Neural progenitor cell (in vitro differentiated cells): ENCODE measurements at regions not wholly inside any gene's neighbourhood (a gene's known extent, or its start where the extent isn't known, plus 50 kb on each side); places are given as distances from the start of the nearest gene placed in this dataset.

Experiments
- DNase-seq: peaks from one replicate; pipeline ENCODE4 v3.0.0-alpha.2; 2016; ENCODE audit warnings: low spot score
- H2AFZ ChIP-seq: fragments of 200-600 bp; sonication (generic); replicated peaks from 2 replicates; pipeline ENCODE4 v1.6.1; 2016; ENCODE audit warnings: antibody characterized with exemption
- H3F3A ChIP-seq: fragments of 200-600 bp; sonication (generic); 2 replicates; pipeline ENCODE4 v1.6.1; 2016; ENCODE audit warnings: antibody characterized with exemption, low read depth
- H3K27ac ChIP-seq: fragments of 200-600 bp; sonication (generic); 2 replicates; pipeline ENCODE4 v1.5.1; 2016; ENCODE audit warnings: mild to moderate bottlenecking
- H3K27me3 ChIP-seq: fragments of 200-600 bp; sonication (generic); 2 replicates; pipeline ENCODE4 v1.6.1; 2016; ENCODE audit warnings: mild to moderate bottlenecking, moderate library complexity
- H3K36me3 ChIP-seq: fragments of 200-600 bp; sonication (generic); 2 replicates; pipeline ENCODE4 v1.5.1; 2016
- H3K4me1 ChIP-seq: fragments of 200-600 bp; sonication (generic); 2 replicates; pipeline ENCODE4 v1.6.1; 2016; ENCODE audit warnings: mixed run types
- H3K4me2 ChIP-seq: fragments of 200-600 bp; sonication (generic); 2 replicates; pipeline ENCODE4 v1.6.1; 2016
- H3K4me3 ChIP-seq: fragments of 200-600 bp; sonication (generic); 2 replicates; pipeline ENCODE4 v1.5.1; 2016
- H3K79me2 ChIP-seq: fragments of 200-600 bp; sonication (generic); 2 replicates; pipeline ENCODE4 v1.6.1; 2016; ENCODE audit warnings: low read depth
- H3K9ac ChIP-seq: fragments of 200-600 bp; sonication (generic); 2 replicates; pipeline ENCODE4 v1.6.1; 2016
- H3K9me3 ChIP-seq: fragments of 200-600 bp; sonication (generic); 2 replicates; pipeline ENCODE4 v1.5.1; 2016; ENCODE audit warnings: low read depth
- H4K20me1 ChIP-seq: fragments of 200-600 bp; sonication (generic); 2 replicates; pipeline ENCODE4 v1.6.1; 2016; ENCODE audit warnings: low read depth
- H3K27ac Mint-ChIP-seq: 3 replicates; pipeline ENCODE4 v1.8.0; 2021; ENCODE audit warnings: mixed read lengths
- H3K27me3 Mint-ChIP-seq: 2 replicates; pipeline ENCODE4 v1.8.0; 2022; ENCODE audit warnings: low read depth, mild to moderate bottlenecking, inconsistent platforms, moderate library complexity, mixed read lengths; ENCODE audit not compliant: insufficient read depth
- H3K36me3 Mint-ChIP-seq: 3 replicates; pipeline ENCODE4 v1.8.0; 2021; ENCODE audit warnings: mixed read lengths
- H3K4me1 Mint-ChIP-seq: 3 replicates; pipeline ENCODE4 v1.8.0; 2021; ENCODE audit warnings: mixed read lengths
- H3K4me3 Mint-ChIP-seq: 3 replicates; pipeline ENCODE4 v1.8.0; 2021; ENCODE audit warnings: mild to moderate bottlenecking, moderate library complexity, mixed read lengths
- H3K9me3 Mint-ChIP-seq: 3 replicates; pipeline ENCODE4 v1.8.0; 2020; ENCODE audit warnings: mixed read lengths
- CTCF ChIP-seq: fragments of 200-600 bp; sonication (generic); IDR thresholded peaks from 2 replicates; pipeline ENCODE4 v1.5.1; 2017; ENCODE audit warnings: antibody characterized with exemption, mild to moderate bottlenecking
- EZH2 ChIP-seq: fragments of 200-600 bp; sonication (generic); IDR thresholded peaks from 2 replicates; pipeline ENCODE4 v1.6.1; 2017; ENCODE audit warnings: antibody characterized with exemption, mild to moderate bottlenecking, moderate library complexity
- EZH2phosphoT487 ChIP-seq: fragments of 200-600 bp; sonication (generic); IDR thresholded peaks from 2 replicates; pipeline ENCODE4 v1.6.1; 2017; ENCODE audit warnings: antibody characterized with exemption

DNA sequence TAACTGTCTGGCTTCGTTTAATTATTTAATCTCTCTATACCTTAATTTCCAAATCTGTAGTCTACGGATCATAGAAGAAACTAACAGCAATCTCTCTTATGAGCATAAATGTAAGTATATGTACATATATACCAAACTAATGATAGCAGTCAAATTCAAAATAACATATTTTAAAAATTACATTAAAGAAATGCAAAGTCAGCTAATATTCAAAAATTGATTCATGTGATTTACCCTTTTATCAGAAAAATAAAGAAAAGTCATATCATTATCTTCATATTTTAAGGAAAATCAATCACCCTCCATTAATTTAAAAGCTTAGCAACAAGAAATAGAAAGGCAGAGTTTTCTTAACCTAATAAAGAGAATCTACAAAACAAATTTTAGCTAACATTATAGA is 575.9 kb downstream of the IRS1 start:
- no peak overlapping the region for H3K9ac ChIP-seq
- H3K27me3 Mint-ChIP-seq, result no peaks in the 10 kb centered on the region
- no peak overlapping the region for H3K27ac ChIP-seq
- no peaks in the 10 kb centered on the region for H4K20me1 ChIP-seq
- no peak for DNase-seq
- no peak overlapping the region for H3K4me3 Mint-ChIP-seq
- H3K27ac Mint-ChIP-seq, result no peak overlapping the region
- no peaks in the 10 kb centered on the region for H3K79me2 ChIP-seq
- TF ChIP-seq CTCF (no peak), EZH2 (no peak), EZH2phosphoT487 (no peak)
- no peaks in the 10 kb centered on the region for H3K4me1 ChIP-seq
- H3K27me3 ChIP-seq, result no peaks in the 10 kb centered on the region
- no peaks in the 10 kb centered on the region for H3K36me3 Mint-ChIP-seq
- H3K4me1 Mint-ChIP-seq, result no peaks in the 10 kb centered on the region
- no peak overlapping the region for H2AFZ ChIP-seq
- no peaks in the 10 kb centered on the region for H3K9me3 Mint-ChIP-seq
- no peaks in the 10 kb centered on the region for H3K9me3 ChIP-seq
- no peaks in the 10 kb centered on the region for H3F3A ChIP-seq
- no peaks in the 10 kb centered on the region for H3K36me3 ChIP-seq
- H3K4me2 ChIP-seq, result no peak overlapping the region
- H3K4me3 ChIP-seq, result no peak overlapping the region

DNA sequence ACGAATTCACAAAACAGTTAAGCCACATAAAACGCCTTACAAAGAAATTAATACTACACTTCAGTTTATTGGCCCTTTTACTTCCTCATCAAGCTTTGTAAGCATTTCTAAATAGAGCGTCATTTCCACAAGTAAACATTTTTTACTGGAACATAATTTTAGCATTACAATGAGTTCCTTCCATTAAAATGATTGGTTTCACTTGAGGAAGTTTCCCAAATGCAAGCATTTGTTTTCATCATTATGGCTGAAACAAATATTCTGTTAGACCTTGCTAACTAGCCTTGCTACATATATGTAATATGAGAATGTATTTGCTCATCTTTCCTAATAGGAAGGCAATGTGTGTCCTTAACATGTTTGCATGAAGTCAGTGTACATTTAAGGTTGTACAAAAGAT is 579.1 kb downstream of the IRS1 start:
- Histone ChIP-seq H2AFZ (no peak overlapping the region), H4K20me1 (no peaks in the 10 kb centered on the region), H3K4me2 (no peak overlapping the region), H3K9ac (no peak overlapping the region), H3K79me2 (no peaks in the 10 kb centered on the region), H3K4me1 (no peaks in the 10 kb centered on the region), H3K9me3 (no peaks in the 10 kb centered on the region), H3K27me3 (no peaks in the 10 kb centered on the region), H3K36me3 (no peaks in the 10 kb centered on the region), H3K27ac (no peak overlapping the region), H3K4me3 (no peak overlapping the region), H3F3A (no peaks in the 10 kb centered on the region)
- no peak overlapping the region for H3K4me3 Mint-ChIP-seq
- H3K27me3 Mint-ChIP-seq, result no peaks in the 10 kb centered on the region
- H3K9me3 Mint-ChIP-seq, result peaks cover 2% of the 10 kb centered on the region
- no peak for TF ChIP-seq EZH2phosphoT487
- TF ChIP-seq CTCF, result no peak
- no peaks in the 10 kb centered on the region for H3K36me3 Mint-ChIP-seq
- H3K4me1 Mint-ChIP-seq, result peaks cover 3% of the 10 kb centered on the region
- no peak for DNase-seq
- H3K27ac Mint-ChIP-seq, result no peak overlapping the region

DNA sequence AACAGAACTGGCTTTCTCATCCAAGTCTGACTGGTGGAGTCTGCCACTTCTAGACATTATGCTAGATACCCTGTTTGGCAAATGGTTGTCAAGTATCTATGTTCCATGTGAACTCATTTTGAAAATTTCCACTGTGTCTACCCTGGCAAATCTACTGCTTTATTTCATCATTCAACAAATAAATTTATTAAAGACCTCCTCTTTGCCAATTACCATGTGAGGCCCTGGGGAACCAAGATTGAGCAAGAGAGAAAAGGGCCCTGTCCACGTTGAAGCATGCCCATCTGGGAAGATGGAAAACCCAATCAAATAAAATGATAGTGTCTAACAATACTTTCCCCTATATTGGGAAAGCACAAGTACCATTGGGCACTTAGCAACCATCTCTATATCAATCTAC is 582.4 kb downstream of the IRS1 start:
- Histone ChIP-seq H2AFZ (no peak overlapping the region), H3K9ac (no peak overlapping the region), H3K36me3 (no peaks in the 10 kb centered on the region), H4K20me1 (no peaks in the 10 kb centered on the region), H3K4me3 (no peak overlapping the region), H3F3A (no peaks in the 10 kb centered on the region), H3K9me3 (no peaks in the 10 kb centered on the region), H3K27me3 (no peaks in the 10 kb centered on the region), H3K4me2 (no peak overlapping the region), H3K27ac (no peak overlapping the region), H3K4me1 (no peaks in the 10 kb centered on the region), H3K79me2 (no peaks in the 10 kb centered on the region)
- H3K4me1 Mint-ChIP-seq, result peaks cover 13% of the 10 kb centered on the region
- TF ChIP-seq EZH2phosphoT487 (no peak), CTCF (no peak), EZH2 (no peak)
- H3K36me3 Mint-ChIP-seq, result no peaks in the 10 kb centered on the region
- no peak for DNase-seq
- peaks cover 2% of the 10 kb centered on the region for H3K9me3 Mint-ChIP-seq
- no peak overlapping the region for H3K27ac Mint-ChIP-seq
- no peaks in the 10 kb centered on the region for H3K27me3 Mint-ChIP-seq
- H3K4me3 Mint-ChIP-seq, result no peak overlapping the region

DNA sequence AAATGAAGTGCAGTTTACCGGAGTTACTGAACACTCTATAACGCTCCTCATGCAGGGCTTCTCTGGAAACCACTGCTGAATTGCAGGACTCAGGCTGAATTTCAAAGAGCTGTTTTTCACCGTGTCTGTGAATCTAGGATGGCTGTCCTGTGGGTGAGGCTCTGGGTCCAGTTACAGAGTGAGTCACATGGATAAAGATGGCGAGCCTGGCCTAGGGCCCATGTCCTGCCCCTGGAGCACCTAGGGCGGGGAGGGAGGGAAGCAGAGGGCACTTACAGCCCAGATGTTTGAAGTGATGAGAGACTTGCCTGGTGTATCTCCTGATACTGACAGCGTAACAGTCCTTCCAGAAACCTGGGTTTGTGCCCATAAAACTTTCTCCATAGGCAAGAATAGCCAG is 583.0 kb downstream of the IRS1 start:
- peaks cover 13% of the 10 kb centered on the region for H3K4me1 Mint-ChIP-seq
- H2AFZ ChIP-seq, result peak overlapping the region; percentile 26

More for the DNA sequence above, 583.0 kb downstream of the IRS1 start:
- H3K36me3 Mint-ChIP-seq, result no peaks in the 10 kb centered on the region
- no peak overlapping the region for H3K4me3 Mint-ChIP-seq
- no peaks in the 10 kb centered on the region for H3K79me2 ChIP-seq
- H4K20me1 ChIP-seq, result no peaks in the 10 kb centered on the region
- H3K4me1 ChIP-seq, result no peaks in the 10 kb centered on the region
- H3K9me3 ChIP-seq, result no peaks in the 10 kb centered on the region
- H3K36me3 ChIP-seq, result no peaks in the 10 kb centered on the region
- peaks cover 2% of the 10 kb centered on the region for H3K9me3 Mint-ChIP-seq
- no peak for DNase-seq
- no peak overlapping the region for H3K9ac ChIP-seq
- H3K27me3 Mint-ChIP-seq, result no peaks in the 10 kb centered on the region
- no peak overlapping the region for H3K4me3 ChIP-seq
- no peaks in the 10 kb centered on the region for H3F3A ChIP-seq
- H3K27ac ChIP-seq, result no peak overlapping the region
- H3K4me2 ChIP-seq, result no peak overlapping the region
- no peak overlapping the region for H3K27ac Mint-ChIP-seq
- TF ChIP-seq EZH2phosphoT487 (no peak), CTCF (no peak), EZH2 (no peak)
- H3K27me3 ChIP-seq, result no peaks in the 10 kb centered on the region
